ENCODE measurements at regions not wholly inside any gene's neighbourhood (a gene's known extent, or its start where the extent isn't known, plus 50 kb on each side); places are given as distances from the start of the nearest gene placed in this dataset.

- DNase-seq: no peak
These were observed 764.0 kb upstream of the CITED2 start for GRCh38 chr6:140138311-140139010.

GRCh38 chr6:140134224-140134623 is 759.8 kb upstream of the CITED2 start:
- no peak for DNase-seq

DNA sequence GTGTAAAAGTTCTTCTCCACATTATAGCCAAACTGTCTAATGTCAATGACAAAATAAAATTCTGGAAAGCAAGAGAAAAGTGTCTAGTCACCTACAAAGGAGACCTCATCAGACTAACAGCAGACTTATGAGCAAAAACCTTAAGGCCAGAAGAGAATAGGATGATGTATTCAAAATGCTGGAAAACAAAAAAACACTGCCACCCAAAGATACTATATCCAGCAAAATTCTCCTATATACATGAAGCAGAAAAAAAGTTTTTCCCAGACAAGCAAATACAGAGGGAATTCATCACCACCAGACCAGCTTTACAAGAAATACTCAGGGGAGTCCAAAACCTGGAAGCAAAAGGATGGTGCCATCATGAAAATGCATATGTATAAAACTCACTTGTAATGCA is 755.6 kb upstream of the CITED2 start:
- DNase-seq: no peak

- no peak for DNase-seq
These were observed 750.0 kb upstream of the CITED2 start for GRCh38 chr6:140124498-140124897.

DNA sequence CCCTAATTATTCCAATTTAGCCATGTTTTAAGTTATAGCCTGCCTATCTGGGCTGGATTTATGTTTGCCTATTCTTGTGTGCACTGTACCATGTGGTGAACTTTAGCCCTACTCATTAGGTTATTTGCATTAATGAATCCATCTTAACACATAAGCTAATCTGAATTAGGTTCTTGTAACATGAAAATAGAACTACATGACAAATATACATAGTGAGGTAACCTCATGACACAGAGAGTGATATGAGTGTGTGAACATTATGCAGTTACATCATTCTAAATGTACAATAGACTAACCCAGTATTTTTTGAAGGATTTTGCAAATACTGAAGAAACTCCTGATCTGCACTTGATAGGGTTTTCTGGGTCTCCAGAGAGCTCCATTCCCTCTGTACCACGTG is 733.7 kb upstream of the CITED2 start:
- DNase-seq: no peak

DNA sequence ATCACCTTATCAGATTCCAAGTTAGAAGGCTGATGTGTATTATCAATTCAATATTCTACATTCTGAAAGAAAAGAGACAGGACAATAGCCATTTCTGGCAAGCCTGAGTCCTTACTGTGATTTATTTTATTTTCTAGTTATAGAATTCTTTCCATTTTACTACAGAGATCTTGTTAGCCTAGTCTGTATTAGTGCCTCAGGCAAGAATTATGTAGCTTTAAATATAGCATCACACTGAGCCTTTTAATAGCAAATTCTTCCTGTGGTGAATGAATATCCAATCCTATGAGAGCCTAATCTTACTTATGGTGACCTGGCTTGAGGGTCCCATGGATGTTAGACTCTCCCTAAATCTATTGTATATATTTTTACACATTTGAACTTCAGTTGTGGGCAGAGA is 732.8 kb upstream of the CITED2 start:
- no peak for DNase-seq

- no peak for DNase-seq
These were observed 731.4 kb upstream of the CITED2 start for GRCh38 chr6:140105857-140106256.

- no peak for DNase-seq
These were observed 730.8 kb upstream of the CITED2 start for GRCh38 chr6:140105241-140105640.

- DNase-seq: no peak
These were observed 727.4 kb upstream of the CITED2 start for GRCh38 chr6:140101818-140102217.

GRCh38 chr6:140101367-140101766 is 726.9 kb upstream of the CITED2 start:
- DNase-seq: no peak

GRCh38 chr6:140095532-140095931 is 721.1 kb upstream of the CITED2 start:
- DNase-seq: no peak

DNA sequence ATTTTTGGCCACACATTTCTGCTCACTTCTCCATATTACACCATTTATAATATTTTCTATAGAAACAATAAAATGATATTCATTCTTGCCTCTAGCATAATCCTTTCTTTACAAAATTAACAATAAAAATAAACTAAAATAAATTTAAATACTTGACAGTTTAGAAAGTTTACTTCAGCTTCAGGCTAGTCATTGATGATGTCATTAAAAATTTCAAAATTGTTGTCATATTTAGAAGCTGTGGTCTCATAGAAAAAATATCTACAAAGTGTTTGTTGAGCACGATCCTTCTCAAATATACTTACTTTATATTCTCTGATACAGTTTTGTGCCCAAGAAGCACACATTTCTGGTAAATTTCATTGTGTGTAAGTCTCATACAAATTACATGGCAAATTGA is 717.4 kb upstream of the CITED2 start:
- DNase-seq: no peak

DNA sequence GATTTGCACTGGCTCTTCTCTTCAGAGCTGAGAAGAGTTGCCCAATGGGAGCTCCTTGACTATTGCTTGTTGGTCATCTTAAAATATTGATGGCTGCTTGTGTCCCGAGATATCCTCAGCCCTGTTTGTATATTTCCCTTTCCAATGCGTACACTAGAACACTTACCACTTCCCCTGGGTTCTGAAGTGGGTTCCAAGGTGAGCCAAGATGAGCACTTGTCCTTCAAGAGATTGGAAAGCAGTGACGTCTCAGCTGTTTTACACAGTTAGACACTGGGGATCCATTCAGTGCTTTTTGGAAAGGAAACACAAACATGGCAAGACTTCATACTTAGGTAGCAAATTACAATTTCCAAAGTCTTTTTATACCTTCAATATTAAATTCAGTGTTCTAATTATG is 716.4 kb upstream of the CITED2 start:
- DNase-seq: no peak

- DNase-seq: no peak
These were observed 708.9 kb upstream of the CITED2 start for GRCh38 chr6:140083375-140083774.

GRCh38 chr6:140082867-140083297 is 708.4 kb upstream of the CITED2 start:
- no peak for DNase-seq

GRCh38 chr6:140079328-140079727 is 704.9 kb upstream of the CITED2 start:
- no peak for DNase-seq

GRCh38 chr6:140078561-140079125 is 704.2 kb upstream of the CITED2 start:
- DNase-seq: no peak

GRCh38 chr6:140077827-140078560 is 703.5 kb upstream of the CITED2 start:
- no peak for DNase-seq

DNA sequence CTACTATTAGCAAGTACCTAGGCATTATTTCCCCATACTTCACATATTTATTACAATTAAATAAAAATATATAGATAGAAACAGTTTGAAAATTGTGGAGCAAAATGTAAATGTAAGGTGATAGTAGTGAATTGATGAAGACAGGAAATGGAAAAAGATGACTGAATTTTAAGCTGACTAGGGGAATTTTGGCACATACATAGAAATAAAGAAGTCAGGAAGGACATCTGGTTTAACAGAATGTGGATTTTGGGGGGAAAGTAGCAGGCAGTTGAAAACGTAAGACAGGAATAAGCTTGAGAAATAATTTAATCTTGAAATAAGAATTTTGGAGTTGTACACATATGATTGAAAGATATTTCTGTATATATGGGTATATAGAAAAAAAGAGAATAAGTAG is 701.7 kb upstream of the CITED2 start:
- DNase-seq: no peak

DNA sequence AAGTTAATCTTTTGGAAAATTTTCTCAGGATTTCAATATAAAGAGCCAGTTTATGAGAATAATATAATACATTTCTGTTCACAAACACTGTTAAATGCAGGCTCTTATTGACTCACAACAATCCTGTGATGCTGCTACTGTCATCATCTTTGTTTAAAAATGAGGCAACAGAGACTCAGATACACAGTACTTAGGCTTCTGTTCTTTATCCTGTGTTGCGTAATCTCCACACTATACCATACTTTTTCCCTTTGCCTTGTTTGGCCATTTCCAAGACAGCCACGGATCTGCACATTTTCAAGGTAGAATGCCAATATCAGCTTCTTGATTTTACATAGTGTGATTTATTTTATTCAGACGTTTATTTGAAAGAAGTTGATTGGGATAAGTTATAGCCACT is 699.0 kb upstream of the CITED2 start:
- no peak for DNase-seq

DNA sequence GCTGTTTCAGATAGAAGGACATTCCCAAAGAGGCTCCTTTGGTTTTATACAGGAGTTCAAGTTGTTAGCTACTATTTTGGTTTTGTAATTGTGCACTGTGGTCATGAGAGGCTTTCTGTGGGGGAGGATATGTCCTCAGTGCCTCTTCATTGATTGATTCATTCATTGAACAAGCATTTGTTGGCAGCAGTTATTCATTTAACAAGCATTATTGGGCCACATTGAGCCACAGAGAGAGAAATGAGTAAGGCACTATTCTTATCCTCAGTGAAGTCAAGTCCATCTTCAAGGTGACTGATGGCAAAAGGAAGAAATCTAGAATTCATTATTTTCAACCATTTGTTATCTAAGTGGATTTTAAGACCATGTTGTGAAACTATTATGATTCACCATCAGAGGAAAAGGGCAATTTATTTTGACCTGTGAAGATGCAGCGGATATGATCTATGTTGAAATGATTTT is 697.2 kb upstream of the CITED2 start:
- no peak for DNase-seq

- no peak for DNase-seq
These were observed 696.5 kb upstream of the CITED2 start for GRCh38 chr6:140070846-140071473.

GRCh38 chr6:140069576-140069975 is 695.1 kb upstream of the CITED2 start:
- DNase-seq: no peak

DNA sequence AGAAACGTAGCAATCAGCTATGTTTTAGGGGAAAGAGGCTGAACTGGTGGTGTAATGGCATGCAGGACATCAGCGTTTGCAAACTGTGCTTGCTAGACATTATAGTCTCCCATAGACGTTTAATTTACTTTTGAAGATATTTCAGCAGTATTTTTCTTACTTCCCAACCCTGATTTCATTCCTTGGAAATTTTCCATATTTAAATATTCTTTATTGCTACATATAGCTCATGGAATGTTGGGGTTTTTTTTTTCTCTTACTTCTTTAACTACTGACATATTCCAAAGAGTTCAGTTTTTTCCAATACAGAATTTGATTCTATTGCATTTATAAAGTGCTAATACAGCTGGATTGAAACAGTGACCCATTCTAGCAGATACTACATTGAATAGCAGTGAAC is 694.4 kb upstream of the CITED2 start:
- no peak for DNase-seq
